ENCODE measurements at regions not wholly inside any gene's neighbourhood (a gene's known extent, or its start where the extent isn't known, plus 50 kb on each side); places are given as distances from the start of the nearest gene placed in this dataset.

GRCh38 chr10:108169846-108170245 is 1005.3 kb upstream of the SORCS1 start:
- Histone ChIP-seq H3K36me3 (ENCODE audit: control insufficient read depth, insufficient read depth, low read length) (no peaks in the 10 kb centered on the region), H3K23ac (ENCODE audit: low read depth, low read length) (no peak overlapping the region), H2BK15ac (ENCODE audit: low read depth, low read length) (no peak overlapping the region), H4K8ac (ENCODE audit: low read depth in 2 of 2, low read length in 2 of 2) (no peak overlapping the region), H2BK20ac (ENCODE audit: low read depth, low read length) (no peak overlapping the region), H3K27me3 (ENCODE audit: control insufficient read depth, insufficient read depth, low read length) (no peaks in the 10 kb centered on the region), H3K9ac (ENCODE audit: low read depth, low read length) (no peak overlapping the region), H3K18ac (ENCODE audit: low read depth, low read length) (no peak overlapping the region), H3K27ac (ENCODE audit: insufficient read depth, low read length) (no peak overlapping the region), H3K4me1 (ENCODE audit: control insufficient read depth, insufficient read depth, low read length) (no peaks in the 10 kb centered on the region), H2AK5ac (ENCODE audit: low read depth, low read length) (no peak overlapping the region), H3K79me1 (ENCODE audit: low read depth in 1 of 2, low read length in 2 of 2) (no peaks in the 10 kb centered on the region), H3K9me1 (ENCODE audit: insufficient read depth, low read length) (no peaks in the 10 kb centered on the region), H4K91ac (ENCODE audit: insufficient read depth, low read depth, low read length) (no peak overlapping the region), H3K4me2 (ENCODE audit: low read depth, low read length) (no peak overlapping the region), H4K5ac (ENCODE audit: low read depth, low read length) (no peak overlapping the region), H2BK120ac (ENCODE audit: low read depth, low read length) (no peak overlapping the region), H3K4ac (ENCODE audit: low read depth, low read length) (no peak overlapping the region), H3K56ac (ENCODE audit: extremely low read depth, insufficient read depth, low read length) (no peak overlapping the region), H3K14ac (replicated peaks; ENCODE audit: low read depth, low read length) (no peak overlapping the region), H4K20me1 (ENCODE audit: insufficient read depth, low read length) (no peaks in the 10 kb centered on the region), H2AK9ac (replicated peaks; ENCODE audit: low read depth, low read length, poor library complexity) (no peak overlapping the region), H2AFZ (replicated peaks; ENCODE audit: low read length, poor library complexity) (no peak overlapping the region), H3K9me3 (ENCODE audit: control insufficient read depth, insufficient read depth, low read length) (peaks cover 4% of the 10 kb centered on the region; the same call in 1 of the 2 replicates), H2BK5ac (ENCODE audit: low read depth, low read length, poor library complexity, severe bottlenecking) (no peak overlapping the region), H3K4me3 (ENCODE audit: insufficient read depth, low read depth, low read length) (no peak overlapping the region)
- TF ChIP-seq ELK1 (IDR thresholded peaks at IDR 0.05; ENCODE audit: borderline replicate concordance, low read depth, low read length), result no peak
- TF ChIP-seq USF2 (IDR thresholded peaks at IDR 0.05; ENCODE audit: low read depth, low read length), result no peak
- TF ChIP-seq CHD1 (IDR thresholded peaks at IDR 0.05; ENCODE audit: low read depth, low read length), result no peak
- no peak for TF ChIP-seq MAZ (IDR thresholded peaks at IDR 0.05; ENCODE audit: borderline replicate concordance, low read depth, low read length)
- no peak for TF ChIP-seq CEBPB (IDR thresholded peaks at IDR 0.05; ENCODE audit: low read depth, low read length)
- no peak for TF ChIP-seq RAD21 (IDR thresholded peaks at IDR 0.05; ENCODE audit: low read length)
- DNase-seq (no peak), ATAC-seq (ENCODE audit: low read depth) (no peak)
- BruUV-seq (replicated peaks), result no TSS peak
- intact Hi-C loops (cut with micrococcal nuclease) (no loop called here), dilution Hi-C loops (cut with HindIII; ENCODE audit: low sequenced_read_pairs, unreplicated experiment) (no loop called here), in situ Hi-C loops (cut with MboI; ENCODE audit: low sequenced_read_pairs) (no loop called here)
- no CpG with 5 or more reads among the region's 1 CpG for WGBS, 2 experiments (ENCODE audit: extremely low coverage in 2 of 2, insufficient read length in 1 of 2)
- ChIA-PET CTCF (interaction anchor here (0.5 kb wide), 1 partner anchor 393 kb away, joined by 5 read pairs; no protein-coding TSS in a partner anchor), POLR2A (ENCODE audit: unreplicated experiment) (no interaction called here)

All from IMR-90 (cell line).